Hematopoietic multipotent progenitor cell treated with erythropoietin and hydrocortisone succinate and interleukin-3 and kit ligand, for 8 days (in vitro differentiated cells): ENCODE measurements at regions not wholly inside any gene's neighbourhood (a gene's known extent, or its start where the extent isn't known, plus 50 kb on each side); places are given as distances from the start of the nearest gene placed in this dataset.
"Not testable (repeated sequence)": the region's sequence is repeated elsewhere in the genome, so short reads cannot be mapped to it uniquely, and the experiment has no call there.

Experiments
- DNase-seq: peaks from one replicate; pipeline ENCODE4 v3.0.0-alpha.2; 2015

- DNase-seq, result no peak
Observed at GRCh38 chr2:18063826-18064470, 185.5 kb downstream of the KCNS3 start.

- DNase-seq, result no peak
Observed at GRCh38 chr2:18062892-18063291, 184.4 kb downstream of the KCNS3 start.

- no peak for DNase-seq
Observed at GRCh38 chr2:18061717-18062116, 183.2 kb downstream of the KCNS3 start.

GRCh38 chr2:18057657-18058056 lies 179.2 kb downstream of the KCNS3 start:
- DNase-seq, result no peak

GRCh38 chr2:18055290-18055689 lies 176.8 kb downstream of the KCNS3 start:
- DNase-seq, result no peak

GRCh38 chr2:18050001-18050400 lies 171.5 kb downstream of the KCNS3 start:
- DNase-seq, result no peak

GRCh38 chr2:18049325-18049724 lies 170.9 kb downstream of the KCNS3 start:
- no peak for DNase-seq

GRCh38 chr2:18047896-18048657 lies 169.6 kb downstream of the KCNS3 start:
- no peak for DNase-seq

GRCh38 chr2:18047213-18047611 lies 168.7 kb downstream of the KCNS3 start:
- no peak for DNase-seq

- no peak for DNase-seq
Observed at GRCh38 chr2:18046558-18047212, 168.2 kb downstream of the KCNS3 start.

GRCh38 chr2:18046017-18046416 lies 167.6 kb downstream of the KCNS3 start:
- no peak for DNase-seq

GRCh38 chr2:18045230-18045629 lies 166.8 kb downstream of the KCNS3 start:
- no peak for DNase-seq

GRCh38 chr2:18017381-18017780 lies 138.9 kb downstream of the KCNS3 start:
- not testable (repeated sequence) for DNase-seq

- DNase-seq, result no peak
Observed at GRCh38 chr2:18009891-18010290, 131.4 kb downstream of the KCNS3 start.

GRCh38 chr2:18005411-18005810 lies 126.9 kb downstream of the KCNS3 start:
- no peak for DNase-seq

GRCh38 chr2:18001671-18002070 lies 123.2 kb downstream of the KCNS3 start:
- DNase-seq, result no peak

- DNase-seq, result no peak
Observed at GRCh38 chr2:17996978-17997377, 118.5 kb downstream of the KCNS3 start.

GRCh38 chr2:17995593-17995992 lies 117.1 kb downstream of the KCNS3 start:
- no peak for DNase-seq
